ENCODE measurements at regions not wholly inside any gene's neighbourhood (a gene's known extent, or its start where the extent isn't known, plus 50 kb on each side); places are given as distances from the start of the nearest gene placed in this dataset.

DNA sequence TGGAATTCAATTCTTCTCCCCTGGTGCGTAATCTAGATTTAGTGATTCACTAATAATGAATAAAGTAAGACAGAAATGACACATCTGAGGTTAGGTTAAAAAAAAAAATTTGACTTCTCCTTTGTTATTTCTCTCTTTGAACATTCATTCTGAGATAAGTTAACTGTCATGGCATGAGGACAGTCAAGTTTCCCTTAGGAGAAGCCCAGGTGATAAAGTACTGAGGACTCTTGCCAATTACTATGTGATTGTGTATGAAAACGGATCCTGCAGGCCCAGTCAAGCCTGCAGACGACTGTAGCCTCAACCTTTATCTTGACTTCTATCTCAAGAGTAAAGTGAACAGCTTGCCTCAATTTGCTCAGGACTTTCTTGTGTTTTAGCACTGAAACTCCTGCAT is 293.2 kb downstream of the PRR32 start:
- DNase-seq (ENCODE audit: low spot score) (no peak), ATAC-seq (no peak), FAIRE-seq (no peak)
- TF ChIP-seq, protein P1, sequence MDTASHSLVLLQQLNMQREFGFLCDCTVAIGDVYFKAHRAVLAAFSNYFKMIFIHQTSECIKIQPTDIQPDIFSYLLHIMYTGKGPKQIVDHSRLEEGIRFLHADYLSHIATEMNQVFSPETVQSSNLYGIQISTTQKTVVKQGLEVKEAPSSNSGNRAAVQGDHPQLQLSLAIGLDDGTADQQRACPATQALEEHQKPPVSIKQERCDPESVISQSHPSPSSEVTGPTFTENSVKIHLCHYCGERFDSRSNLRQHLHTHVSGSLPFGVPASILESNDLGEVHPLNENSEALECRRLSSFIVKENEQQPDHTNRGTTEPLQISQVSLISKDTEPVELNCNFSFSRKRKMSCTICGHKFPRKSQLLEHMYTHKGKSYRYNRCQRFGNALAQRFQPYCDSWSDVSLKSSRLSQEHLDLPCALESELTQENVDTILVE (CRISPR knock-in tag; IDR thresholded peaks at IDR 0.05): no peak
- TF ChIP-seq NR2F2 (IDR thresholded peaks at IDR 0.05; ENCODE audit: borderline replicate concordance, low read depth): no peak
- TF ChIP-seq KLF16 (CRISPR knock-in tag; IDR thresholded peaks at IDR 0.05): no peak
- TF ChIP-seq ZNF780A (CRISPR knock-in tag; IDR thresholded peaks at IDR 0.05): no peak
- Histone ChIP-seq H3K4me1 (ENCODE audit: insufficient read depth, low read length) (no peaks in the 10 kb centered on the region), H3K36me3 (replicated peaks in 1 of 2; ENCODE audit: control insufficient read depth in 1 of 2, insufficient read depth in 2 of 2, low read length in 2 of 2) (no peaks in the 10 kb centered on the region), H3K4me2 (ENCODE audit: low read depth, low read length) (no peak overlapping the region), H3K9me3 (ENCODE audit: low read length) (peaks cover 27% of the 10 kb centered on the region), H2AFZ (ENCODE audit: low read length) (no peak overlapping the region), H4K20me1 (ENCODE audit: insufficient read depth, low read length) (no peaks in the 10 kb centered on the region), H3K27ac (ENCODE audit: extremely low read length, insufficient read depth, low read length) (no peak overlapping the region), H3K79me2 (ENCODE audit: insufficient read depth, low read length) (no peaks in the 10 kb centered on the region), H3K27me3 (ENCODE audit: control insufficient read depth in 1 of 2, insufficient read depth in 2 of 2, low read length in 2 of 2) (no peaks in the 10 kb centered on the region), H3K4me3 (replicated peaks in 1 of 3; ENCODE audit: insufficient read depth in 1 of 3, low read depth in 2 of 3, low read length in 3 of 3) (no peak overlapping the region), H3K9ac (ENCODE audit: insufficient read depth, low read depth, low read length) (no peak overlapping the region)
- WGBS (ENCODE audit: low lambda C conversion rate): 2% methylated on average over 2 of the region's 3 CpGs
- intact Hi-C loops (cut with micrococcal nuclease; ENCODE audit: unreplicated experiment): no loop called here
- BruUV-seq (replicated peaks): no TSS peak
- ChIA-PET CTCF (ENCODE audit: low intra/inter-chr PET ratio, low total read pairs) (no interaction called here), POLR2A (no interaction called here)
- in situ Hi-C loops (cut with HindIII; ENCODE audit: extremely low pct_ligation_motif_present, low pct_unique_long_range_greater_than_20kb): no loop called here

- H3K4me3 ChIP-seq (replicated peaks in 1 of 3; ENCODE audit: insufficient read depth in 1 of 3, low read depth in 2 of 3, low read length in 3 of 3): no peak overlapping the region
- DNase-seq (ENCODE audit: low spot score): no peak
- BruUV-seq (replicated peaks): no TSS peak
- POLR2A ChIA-PET: no interaction called here
- H3K9ac ChIP-seq (ENCODE audit: insufficient read depth, low read depth, low read length): no peak overlapping the region
- H3K27me3 ChIP-seq (ENCODE audit: control insufficient read depth in 1 of 2, insufficient read depth in 2 of 2, low read length in 2 of 2): no peaks in the 10 kb centered on the region
- FAIRE-seq: no peak
- no peaks in the 10 kb centered on the region for H4K20me1 ChIP-seq (ENCODE audit: insufficient read depth, low read length)
- TF ChIP-seq MED8 (CRISPR knock-in tag; IDR thresholded peaks at IDR 0.05; ENCODE audit: insufficient replicate concordance): no peak
- no peak for TF ChIP-seq ZNF773 (CRISPR knock-in tag; IDR thresholded peaks at IDR 0.05; ENCODE audit: borderline replicate concordance)
- no peak for TF ChIP-seq TOPORS (CRISPR knock-in tag; IDR thresholded peaks at IDR 0.05)
- TF ChIP-seq HMG20B (CRISPR knock-in tag; conservative IDR thresholded peaks at IDR 0.05): no peak
- TF ChIP-seq HOXA7 (CRISPR knock-in tag; IDR thresholded peaks at IDR 0.05): no peak
- no peak for TF ChIP-seq ZNF777 (CRISPR knock-in tag; IDR thresholded peaks at IDR 0.05)
- TF ChIP-seq ZNF292 (CRISPR knock-in tag; IDR thresholded peaks at IDR 0.05; ENCODE audit: borderline replicate concordance, low read depth): no peak
- no peak overlapping the region for H3K4me2 ChIP-seq (ENCODE audit: low read depth, low read length)
- H3K9me3 ChIP-seq (ENCODE audit: low read length): peaks cover 29% of the 10 kb centered on the region
- no peak overlapping the region for H2AFZ ChIP-seq (ENCODE audit: low read length)
- no peak overlapping the region for H3K27ac ChIP-seq (ENCODE audit: extremely low read length, insufficient read depth, low read length)
- in situ Hi-C loops (cut with HindIII; ENCODE audit: extremely low pct_ligation_motif_present, low pct_unique_long_range_greater_than_20kb) (no loop called here), intact Hi-C loops (cut with micrococcal nuclease; ENCODE audit: unreplicated experiment) (no loop called here)
- 5% methylated on average over 2 of the region's 2 CpGs for whole genome bisulfite sequencing (ENCODE audit: low lambda C conversion rate)
- CTCF ChIA-PET (ENCODE audit: low intra/inter-chr PET ratio, low total read pairs): no interaction called here
- H3K36me3 ChIP-seq (replicated peaks in 1 of 2; ENCODE audit: control insufficient read depth in 1 of 2, insufficient read depth in 2 of 2, low read length in 2 of 2): no peaks in the 10 kb centered on the region
- no peaks in the 10 kb centered on the region for H3K4me1 ChIP-seq (ENCODE audit: insufficient read depth, low read length)
- no peak for ATAC-seq
- no peaks in the 10 kb centered on the region for H3K79me2 ChIP-seq (ENCODE audit: insufficient read depth, low read length)
These were observed 305.3 kb downstream of the PRR32 start for GRCh38 chrX:127124871-127125270.

Data from HepG2 (cell line).